AG04450 (cell line): ENCODE measurements at regions not wholly inside any gene's neighbourhood (a gene's known extent, or its start where the extent isn't known, plus 50 kb on each side); places are given as distances from the start of the nearest gene placed in this dataset.

Source experiments
- CTCF ChIA-PET: fragments of 300-600, 350-600 bp; formaldehyde crosslinking; extraction: SDS; loops from one replicate; lab custom pipeline; 2022; ENCODE audit warnings: antibody characterized with exemption, inconsistent platforms; lab: Charles Lee
- POLR2A ChIA-PET: fragments of 350-600 bp; formaldehyde crosslinking; extraction: SDS; loops from one replicate; lab custom pipeline; 2021; ENCODE audit warnings: antibody characterized with exemption, inconsistent platforms; lab: Yijun Ruan, JAX
- DNase-seq: peaks from one replicate; pipeline ENCODE4 v3.0.0-alpha.2; 2011; ENCODE audit warnings: low read depth, low spot score
- H3K27ac ChIP-seq: one replicate; pipeline ENCODE4 v1.5.1; 2012; ENCODE audit warnings: low read depth, low read length, control low read depth
- H3K27me3 ChIP-seq: one replicate; pipeline ENCODE4 v1.6.0; 2012; ENCODE audit warnings: low read length; ENCODE audit not compliant: control insufficient read depth, insufficient read depth
- H3K4me3 ChIP-seq: 2 replicates; pipeline ENCODE4 v1.5.1; 2011; ENCODE audit warnings: mild to moderate bottlenecking, low read depth, low read length, control low read depth
- H3K9me3 ChIP-seq: 2 replicates; pipeline ENCODE4 v1.5.1; 2012; ENCODE audit warnings: low read length; ENCODE audit not compliant: control insufficient read depth, insufficient read depth
- TF ChIP-seq, protein P1 (sequence below): IDR thresholded peaks from 2 replicates; pipeline ENCODE4 v1.5.1; 2011; ENCODE audit warnings: low read depth, low read length, control low read depth, inconsistent platforms

DNA sequence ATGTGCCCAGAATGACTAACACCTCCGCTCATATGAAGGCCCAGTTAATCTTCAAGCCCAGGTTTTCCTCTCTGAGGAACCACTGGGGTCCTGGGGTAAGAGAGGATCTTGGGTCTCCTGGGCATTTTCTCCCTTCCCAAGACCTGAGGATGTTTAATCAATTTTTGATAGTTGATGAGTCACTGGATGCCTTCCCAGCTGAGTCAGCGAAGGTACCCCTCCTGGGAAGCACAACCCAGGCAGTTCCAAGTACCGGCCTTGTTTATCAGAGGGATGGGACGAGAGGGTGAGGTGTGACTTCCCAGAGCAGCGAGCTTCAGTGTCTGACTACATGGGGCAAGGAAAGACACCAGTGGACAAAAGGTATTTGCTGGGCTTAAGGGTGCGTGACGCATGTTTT is 119.6 kb upstream of the IL12B start:
- Histone ChIP-seq H3K9me3 (no peaks in the 10 kb centered on the region), H3K27me3 (peaks cover 2% of the 10 kb centered on the region), H3K27ac (no peak overlapping the region), H3K4me3 (no peak overlapping the region)
- ChIA-PET POLR2A (no interaction called here), CTCF (interaction anchor here (0.7 to 2.2 kb wide), 3 partner anchors 293 to 537 kb away, joined by 3 to 11 read pairs (median 5); no protein-coding TSS in a partner anchor)
- TF ChIP-seq, protein P1, sequence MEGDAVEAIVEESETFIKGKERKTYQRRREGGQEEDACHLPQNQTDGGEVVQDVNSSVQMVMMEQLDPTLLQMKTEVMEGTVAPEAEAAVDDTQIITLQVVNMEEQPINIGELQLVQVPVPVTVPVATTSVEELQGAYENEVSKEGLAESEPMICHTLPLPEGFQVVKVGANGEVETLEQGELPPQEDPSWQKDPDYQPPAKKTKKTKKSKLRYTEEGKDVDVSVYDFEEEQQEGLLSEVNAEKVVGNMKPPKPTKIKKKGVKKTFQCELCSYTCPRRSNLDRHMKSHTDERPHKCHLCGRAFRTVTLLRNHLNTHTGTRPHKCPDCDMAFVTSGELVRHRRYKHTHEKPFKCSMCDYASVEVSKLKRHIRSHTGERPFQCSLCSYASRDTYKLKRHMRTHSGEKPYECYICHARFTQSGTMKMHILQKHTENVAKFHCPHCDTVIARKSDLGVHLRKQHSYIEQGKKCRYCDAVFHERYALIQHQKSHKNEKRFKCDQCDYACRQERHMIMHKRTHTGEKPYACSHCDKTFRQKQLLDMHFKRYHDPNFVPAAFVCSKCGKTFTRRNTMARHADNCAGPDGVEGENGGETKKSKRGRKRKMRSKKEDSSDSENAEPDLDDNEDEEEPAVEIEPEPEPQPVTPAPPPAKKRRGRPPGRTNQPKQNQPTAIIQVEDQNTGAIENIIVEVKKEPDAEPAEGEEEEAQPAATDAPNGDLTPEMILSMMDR, result no peak
- DNase-seq, result no peak

DNA sequence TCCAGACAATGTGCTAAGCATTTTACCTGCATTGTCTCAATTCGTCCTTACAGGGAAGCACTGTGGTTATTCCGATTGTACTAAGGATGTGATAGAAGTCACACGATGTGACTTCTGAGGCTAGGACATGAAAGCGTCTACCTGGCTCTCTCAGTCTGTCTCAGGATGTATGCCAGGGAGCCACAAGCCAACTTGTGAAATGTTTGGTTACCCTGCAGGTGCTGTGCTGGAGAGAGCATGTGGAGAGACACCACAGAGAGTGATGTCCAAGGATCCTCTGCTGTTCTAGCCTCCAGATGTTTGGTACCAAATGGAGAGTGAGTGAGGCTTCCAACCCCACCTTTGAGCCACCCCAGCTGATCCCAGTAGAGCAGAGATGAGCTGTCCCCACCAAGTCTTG is 120.1 kb upstream of the IL12B start:
- Histone ChIP-seq H3K27me3 (peaks cover 2% of the 10 kb centered on the region), H3K9me3 (no peaks in the 10 kb centered on the region), H3K4me3 (no peak overlapping the region), H3K27ac (no peak overlapping the region)
- CTCF ChIA-PET, result interaction anchor here (0.7 to 2.2 kb wide), 4 partner anchors 294 to 536 kb away, joined by 3 to 11 read pairs (median 4); partner anchors contain the start of gene ADRA1B
- POLR2A ChIA-PET, result no interaction called here
- TF ChIP-seq, protein P1, result no peak
- DNase-seq, result no peak

DNA sequence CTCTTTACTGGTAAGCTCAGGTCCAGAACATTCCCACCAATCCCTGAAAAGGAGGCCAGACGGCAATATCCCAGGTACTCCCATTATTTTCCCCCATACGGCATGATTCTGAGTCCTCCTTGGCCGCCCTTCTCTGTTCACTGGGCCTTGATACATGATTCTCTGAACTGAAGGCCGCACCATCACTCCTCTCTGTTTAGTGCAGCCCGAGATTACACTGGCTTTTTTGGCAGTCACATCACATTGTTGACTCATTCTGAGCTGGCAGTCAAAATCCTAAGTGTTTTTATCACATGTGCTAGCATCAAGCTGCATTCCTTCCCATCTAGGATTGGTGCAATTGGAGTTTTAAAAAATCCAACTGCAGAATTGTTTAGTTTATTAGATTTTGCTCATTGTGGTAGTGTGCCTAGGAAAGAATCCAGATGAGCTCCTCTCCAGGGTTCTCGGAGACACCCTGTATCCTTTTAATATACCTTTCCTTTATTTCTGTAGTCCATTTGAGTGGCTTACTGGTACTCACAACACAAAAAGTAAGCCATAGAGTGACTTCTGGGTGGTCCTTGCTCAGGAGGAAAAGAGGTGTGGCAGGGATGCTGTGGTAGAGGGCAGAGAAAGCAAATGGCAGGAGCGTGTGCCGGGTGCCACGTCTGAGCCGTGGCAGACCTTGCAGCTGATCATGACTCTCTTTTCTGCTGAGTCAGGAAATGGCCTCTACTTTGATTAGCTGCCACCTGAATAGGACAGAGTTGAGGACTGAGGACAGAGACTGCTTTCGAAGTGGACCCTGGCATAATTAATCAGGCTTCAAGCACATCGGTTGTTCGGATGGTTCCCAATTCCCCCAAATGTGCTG is 121.1 kb upstream of the IL12B start:
- CTCF ChIA-PET, result interaction anchor here (1.1 to 2.2 kb wide), 6 partner anchors 53 to 536 kb away, joined by 3 to 11 read pairs (median 5); partner anchors contain the start of gene ADRA1B
- Histone ChIP-seq H3K27me3 (peaks cover 2% of the 10 kb centered on the region), H3K4me3 (no peak overlapping the region), H3K9me3 (no peaks in the 10 kb centered on the region), H3K27ac (peak overlapping the region; percentile 88)
- POLR2A ChIA-PET, result interaction anchor here (0.5 to 1.2 kb wide), 4 partner anchors 11 to 785 kb away, joined by 3 to 8 read pairs (median 5); no protein-coding TSS in a partner anchor
- TF ChIP-seq, protein P1, result no peak
- peak; percentile 88 for DNase-seq

DNA sequence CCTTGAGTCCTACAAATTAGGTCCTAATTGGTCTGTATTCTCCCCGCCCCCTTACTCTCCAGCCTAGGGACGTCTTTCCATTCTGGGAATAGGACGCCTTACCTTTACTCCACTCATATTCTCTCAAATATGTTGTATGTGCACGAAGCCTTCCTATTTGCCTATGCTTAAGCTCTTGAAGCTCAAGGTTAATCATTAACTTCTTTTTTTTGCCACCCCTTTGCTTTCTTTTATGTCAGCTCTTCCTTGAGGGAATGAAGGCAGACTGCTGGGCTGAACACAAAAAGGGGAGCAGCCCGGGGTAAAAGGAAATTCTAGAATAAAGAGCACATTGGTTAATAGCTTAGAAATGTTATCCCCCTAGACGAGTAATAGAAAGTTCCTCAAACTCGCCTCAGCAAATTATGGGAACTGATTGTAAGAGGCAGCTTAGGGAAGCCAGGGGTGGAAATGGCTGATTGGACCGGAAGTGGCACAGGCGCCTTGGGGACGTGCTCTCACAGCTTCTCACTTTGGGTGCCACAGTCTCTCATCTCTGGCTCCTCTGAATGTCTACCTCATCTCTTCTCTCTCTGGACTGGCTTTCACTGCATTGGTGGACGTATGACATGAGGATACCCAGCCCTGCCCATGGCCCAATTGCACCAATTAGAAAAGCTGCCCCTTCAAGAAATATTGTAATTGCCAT is 122.3 kb upstream of the IL12B start:
- TF ChIP-seq, protein P1, result no peak
- Histone ChIP-seq H3K27ac (no peak overlapping the region), H3K9me3 (no peaks in the 10 kb centered on the region), H3K27me3 (peaks cover 2% of the 10 kb centered on the region), H3K4me3 (no peak overlapping the region)
- POLR2A ChIA-PET, result no interaction called here
- CTCF ChIA-PET, result interaction anchor here (0.7 to 2.1 kb wide), 3 partner anchors 8 to 535 kb away, joined by 3 to 9 read pairs (median 5); no protein-coding TSS in a partner anchor
- DNase-seq, result no peak
